Breast epithelium (tissue), 4 donors: ENCODE measurements at regions not wholly inside any gene's neighbourhood (a gene's known extent, or its start where the extent isn't known, plus 50 kb on each side); places are given as distances from the start of the nearest gene placed in this dataset.

ENCODE experiments used
- DNase-seq, 2 donors: peaks; one replicate each; pipeline ENCODE4 v3.0.0-alpha.2; 2019; ENCODE audit warnings: low spot score in 2 of 2
- H3K27ac ChIP-seq, 2 donors: fragments of 200-600 bp; sonication (generic) in 1 of 2; one replicate each; pipeline ENCODE4 v1.5.1; 2016 to 2019; ENCODE audit warnings: mild to moderate bottlenecking in 1 of 2
- H3K27me3 ChIP-seq, 2 donors: fragments of 200-600 bp; sonication (generic) in 1 of 2; one replicate each; pipeline versions ENCODE4 v1.5.1 to v1.6.0; 2017 to 2019; ENCODE audit warnings: control low read depth in 1 of 2, mild to moderate bottlenecking in 1 of 2
- H3K36me3 ChIP-seq: fragments of 200-600 bp; one replicate; pipeline ENCODE4 v1.5.1; 2019
- H3K4me1 ChIP-seq, 2 donors: fragments of 200-600 bp; sonication (generic); one replicate each; pipeline ENCODE4 v1.5.1; 2016 to 2019; ENCODE audit warnings: control low read depth in 1 of 2
- H3K4me3 ChIP-seq, 3 donors: fragments of 200-600 bp; sonication (generic); 1 replicate in 2 of 3; 2 replicates in 1 of 3; pipeline ENCODE4 v1.5.1; 2016 to 2019; ENCODE audit warnings: mild to moderate bottlenecking in 3 of 3, moderate library complexity in 2 of 3
- H3K9me3 ChIP-seq, 2 donors: fragments of 200-600 bp; sonication (generic) in 1 of 2; one replicate each; pipeline ENCODE4 v1.5.1; 2016 to 2019; ENCODE audit warnings: control low read depth in 1 of 2
- CTCF ChIP-seq, 3 donors: fragments of 450-650 bp; IDR thresholded peaks; one replicate each; pipeline ENCODE4 v1.5.1; 2016 to 2017; ENCODE audit warnings: antibody characterized with exemption in 3 of 3, mild to moderate bottlenecking in 3 of 3, moderate library complexity in 3 of 3
- POLR2A ChIP-seq: fragments of 450-650 bp; IDR thresholded peaks from one replicate; pipeline ENCODE4 v1.6.1; 2016; ENCODE audit warnings: antibody characterized with exemption, mild to moderate bottlenecking, moderate library complexity
- POLR2AphosphoS5 ChIP-seq, 3 donors: sonication (generic); formaldehyde crosslinking; IDR thresholded peaks; one replicate each; pipeline ENCODE4 v1.6.1; 2017; ENCODE audit warnings: antibody characterized with exemption in 3 of 3
- intact Hi-C: fragments of 100-400 bp; cut with DNase I; formaldehyde crosslinking; loops from one replicate; pipeline ENCODE4 v1.15.1; 2023; ENCODE audit warnings: low total_unique reads

- TF ChIP-seq POLR2A, result no peak
- TF ChIP-seq CTCF (IDR thresholded peaks at IDR 0.05), result no peak
- no peak for TF ChIP-seq POLR2AphosphoS5 (IDR thresholded peaks at IDR 0.05)
- Histone ChIP-seq H3K36me3 (no peaks in the 10 kb centered on the region), H3K4me1 (no peaks in the 10 kb centered on the region), H3K4me3 (no peak overlapping the region), H3K9me3 (no peaks in the 10 kb centered on the region), H3K27me3 (no peaks in the 10 kb centered on the region), H3K27ac (no peak overlapping the region)
- intact Hi-C loops, result no loop called here
- DNase-seq, result no peak
Measured at GRCh38 chr1:55679971-55680370, 464.8 kb upstream of the USP24 start.

GRCh38 chr1:55673416-55673815, 458.3 kb upstream of the USP24 start:
- Histone ChIP-seq H3K9me3 (no peaks in the 10 kb centered on the region), H3K27me3 (no peaks in the 10 kb centered on the region), H3K27ac (no peak overlapping the region), H3K36me3 (no peaks in the 10 kb centered on the region), H3K4me3 (no peak overlapping the region), H3K4me1 (no peaks in the 10 kb centered on the region)
- TF ChIP-seq POLR2A (no peak), POLR2AphosphoS5 (IDR thresholded peaks at IDR 0.05) (no peak), CTCF (IDR thresholded peaks at IDR 0.05) (no peak)
- DNase-seq, result no peak
- intact Hi-C loops, result loop anchor here (2.0 kb wide), 1 partner anchor 43 kb away; no protein-coding TSS in a partner anchor

GRCh38 chr1:55670331-55671082, 455.3 kb upstream of the USP24 start:
- no peak for DNase-seq
- intact Hi-C loops, result no loop called here
- no peak for TF ChIP-seq POLR2AphosphoS5 (IDR thresholded peaks at IDR 0.05)
- TF ChIP-seq POLR2A, result no peak
- no peak for TF ChIP-seq CTCF (IDR thresholded peaks at IDR 0.05)
- no peaks in the 10 kb centered on the region for H3K4me1 ChIP-seq
- no peaks in the 10 kb centered on the region for H3K36me3 ChIP-seq
- H3K27me3 ChIP-seq, result no peaks in the 10 kb centered on the region
- H3K4me3 ChIP-seq, result no peak overlapping the region
- H3K9me3 ChIP-seq, result peaks cover 0 to 8% of the 10 kb centered on the region in 2 donors
- H3K27ac ChIP-seq, result peak overlapping the region in 1 of 2 donors; percentile 19

- Histone ChIP-seq H3K4me1 (no peaks in the 10 kb centered on the region), H3K9me3 (peaks cover 0 to 8% of the 10 kb centered on the region in 2 donors), H3K4me3 (no peak overlapping the region), H3K27me3 (no peaks in the 10 kb centered on the region), H3K27ac (peak overlapping the region in 1 of 2 donors; percentile 33), H3K36me3 (no peaks in the 10 kb centered on the region)
- DNase-seq, result no peak
- intact Hi-C loops, result no loop called here
- no peak for TF ChIP-seq POLR2A
- TF ChIP-seq POLR2AphosphoS5 (IDR thresholded peaks at IDR 0.05), result no peak
- no peak for TF ChIP-seq CTCF (IDR thresholded peaks at IDR 0.05)
Measured at GRCh38 chr1:55669293-55669692, 454.1 kb upstream of the USP24 start.

DNA sequence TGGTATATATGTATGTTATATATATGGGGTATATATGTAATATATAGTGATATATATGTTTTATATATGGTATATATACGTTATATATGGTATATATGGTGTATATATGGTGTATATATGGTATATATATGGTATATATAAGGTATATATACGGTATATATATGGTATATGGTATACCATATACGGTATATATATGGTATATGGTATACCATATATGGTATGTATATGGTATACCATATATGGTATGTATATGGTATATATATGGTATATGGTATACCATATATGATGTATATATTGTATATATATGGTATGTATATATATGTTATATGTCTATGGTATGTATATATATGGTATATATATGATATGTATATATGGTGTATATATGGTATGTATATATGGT, 447.7 kb upstream of the USP24 start:
- TF ChIP-seq CTCF (IDR thresholded peaks at IDR 0.05) (peak in 1 of 3 donors; percentile 29), POLR2A (no peak), POLR2AphosphoS5 (IDR thresholded peaks at IDR 0.05) (no peak)
- Histone ChIP-seq H3K9me3 (peaks cover 0 to 8% of the 10 kb centered on the region in 2 donors), H3K4me3 (no peak overlapping the region), H3K36me3 (no peaks in the 10 kb centered on the region), H3K4me1 (no peaks in the 10 kb centered on the region), H3K27ac (no peak overlapping the region), H3K27me3 (no peaks in the 10 kb centered on the region)
- DNase-seq, result no peak
- intact Hi-C loops, result no loop called here
